Thymus (tissue), 11 donors: ENCODE measurements at regions not wholly inside any gene's neighbourhood (a gene's known extent, or its start where the extent isn't known, plus 50 kb on each side); places are given as distances from the start of the nearest gene placed in this dataset.

Experiments used
- DNase-seq, 9 donors: peaks; one replicate each; pipeline ENCODE4 v3.0.0-alpha.2; 2013; ENCODE audit warnings: low spot score in 9 of 9, low read depth in 6 of 9, missing footprints in 1 of 9
- H3K27ac ChIP-seq, 2 donors: one replicate each; pipeline ENCODE4 v1.5.1; 2013; ENCODE audit warnings: control low read depth in 1 of 2, low read depth in 1 of 2, low read length in 1 of 2, mild to moderate bottlenecking in 1 of 2, moderate library complexity in 1 of 2
- H3K27me3 ChIP-seq, 2 donors: one replicate each; pipeline ENCODE4 v1.5.1; 2013; ENCODE audit warnings: low read length in 1 of 2; ENCODE audit not compliant: control insufficient read depth in 2 of 2, insufficient read depth in 1 of 2
- H3K36me3 ChIP-seq, 2 donors: one replicate each; pipeline ENCODE4 v1.5.1; 2013; ENCODE audit warnings: low read length in 1 of 2, mild to moderate bottlenecking in 1 of 2, moderate library complexity in 1 of 2; ENCODE audit not compliant: control insufficient read depth in 2 of 2, insufficient read depth in 2 of 2
- H3K4me1 ChIP-seq, 2 donors: one replicate each; pipeline ENCODE4 v1.5.1; 2013; ENCODE audit warnings: low read length in 2 of 2; ENCODE audit not compliant: control insufficient read depth in 2 of 2, insufficient read depth in 2 of 2
- H3K4me3 ChIP-seq, 2 donors: one replicate each; pipeline ENCODE4 v1.5.1; 2013; ENCODE audit warnings: low read length in 2 of 2, control low read depth in 1 of 2, mild to moderate bottlenecking in 1 of 2
- H3K9me3 ChIP-seq, 2 donors: one replicate each; pipeline ENCODE4 v1.5.1; 2013; ENCODE audit warnings: low read length in 1 of 2, mild to moderate bottlenecking in 1 of 2; ENCODE audit not compliant: control insufficient read depth in 2 of 2, insufficient read depth in 1 of 2
- WGBS: extraction: QIAGEN DNeasy Blood & Tissue Kit; methylation state at CpG from one replicate; pipeline ENCODE4 v1.1.7; 2013; 5-methylcytosine and 5-hydroxymethylcytosine counted together
- donor health status: healthy.

DNA sequence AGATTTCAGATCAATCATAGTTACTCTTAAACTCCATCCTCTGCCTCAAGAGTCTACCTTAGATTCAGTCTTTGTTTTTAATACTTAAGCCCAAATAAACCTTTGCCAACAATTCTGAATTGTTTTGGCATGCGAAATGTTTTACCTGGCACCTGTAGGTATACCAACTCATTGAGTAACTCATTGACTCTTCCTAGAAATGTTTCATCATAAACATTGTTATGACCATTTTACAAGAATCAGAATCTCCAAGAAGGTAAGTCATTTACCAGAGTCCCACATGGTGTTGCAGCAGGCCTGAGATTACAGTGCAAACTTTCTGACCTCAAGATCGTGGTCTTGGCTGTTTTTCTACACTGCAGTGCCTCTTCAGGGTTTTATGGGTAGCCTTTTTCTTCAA lies 750.4 kb downstream of the BRINP1 start:
- Histone ChIP-seq H3K9me3 (no peaks in the 10 kb centered on the region), H3K4me3 (no peak overlapping the region), H3K4me1 (no peaks in the 10 kb centered on the region), H3K27me3 (no peaks in the 10 kb centered on the region), H3K27ac (no peak overlapping the region), H3K36me3 (no peaks in the 10 kb centered on the region)
- 86% methylated on average over 2 of the region's 2 CpGs for WGBS
- DNase-seq, result no peak

DNA sequence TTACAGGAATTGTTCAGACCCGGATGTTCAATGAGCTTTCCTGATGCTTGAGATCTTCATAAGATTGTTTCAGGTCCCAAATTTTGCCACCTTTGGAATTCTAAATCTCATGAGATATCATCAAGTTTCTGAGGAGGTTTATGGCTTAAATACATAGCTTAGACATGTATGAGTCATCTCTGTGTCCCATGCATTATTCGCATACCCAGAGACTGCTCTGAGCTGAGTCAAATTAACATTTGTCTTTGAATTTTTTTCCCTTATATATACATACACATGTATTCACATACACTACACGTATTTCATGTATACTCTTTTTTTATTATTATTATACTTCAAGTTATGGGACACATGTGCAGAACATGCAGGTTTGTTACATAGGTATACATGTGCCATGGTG lies 744.6 kb downstream of the BRINP1 start:
- no peaks in the 10 kb centered on the region for H3K9me3 ChIP-seq
- H3K36me3 ChIP-seq, result no peaks in the 10 kb centered on the region
- no peak for DNase-seq
- no peaks in the 10 kb centered on the region for H3K4me1 ChIP-seq
- H3K4me3 ChIP-seq, result no peak overlapping the region
- WGBS, result 89% methylated on average over 3 of the region's 3 CpGs
- H3K27me3 ChIP-seq, result no peaks in the 10 kb centered on the region
- no peak overlapping the region for H3K27ac ChIP-seq

DNA sequence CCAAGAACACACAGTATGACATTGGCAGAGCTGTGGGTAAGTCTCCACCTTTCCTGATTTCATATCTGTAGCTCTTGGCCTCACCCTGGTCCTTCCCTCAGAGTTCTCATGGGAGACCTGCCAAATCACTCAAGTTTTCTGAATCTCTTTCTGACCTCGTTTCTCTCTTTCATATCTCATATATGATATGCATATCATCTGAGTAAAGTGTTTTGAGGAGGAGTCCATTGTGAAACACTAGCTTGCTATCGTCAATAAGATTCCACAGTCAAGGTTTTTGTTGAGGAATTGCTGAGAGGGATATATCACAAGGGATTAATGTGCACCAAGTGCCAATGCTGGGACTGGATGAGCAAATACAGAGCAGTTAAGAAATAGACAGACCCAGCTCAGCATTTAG lies 739.2 kb downstream of the BRINP1 start:
- no peak overlapping the region for H3K27ac ChIP-seq
- no peak for DNase-seq
- no peak overlapping the region for H3K4me3 ChIP-seq
- H3K36me3 ChIP-seq, result no peaks in the 10 kb centered on the region
- H3K4me1 ChIP-seq, result no peaks in the 10 kb centered on the region
- 71% methylated on average over 2 of the region's 2 CpGs for WGBS
- no peaks in the 10 kb centered on the region for H3K27me3 ChIP-seq
- no peaks in the 10 kb centered on the region for H3K9me3 ChIP-seq

DNA sequence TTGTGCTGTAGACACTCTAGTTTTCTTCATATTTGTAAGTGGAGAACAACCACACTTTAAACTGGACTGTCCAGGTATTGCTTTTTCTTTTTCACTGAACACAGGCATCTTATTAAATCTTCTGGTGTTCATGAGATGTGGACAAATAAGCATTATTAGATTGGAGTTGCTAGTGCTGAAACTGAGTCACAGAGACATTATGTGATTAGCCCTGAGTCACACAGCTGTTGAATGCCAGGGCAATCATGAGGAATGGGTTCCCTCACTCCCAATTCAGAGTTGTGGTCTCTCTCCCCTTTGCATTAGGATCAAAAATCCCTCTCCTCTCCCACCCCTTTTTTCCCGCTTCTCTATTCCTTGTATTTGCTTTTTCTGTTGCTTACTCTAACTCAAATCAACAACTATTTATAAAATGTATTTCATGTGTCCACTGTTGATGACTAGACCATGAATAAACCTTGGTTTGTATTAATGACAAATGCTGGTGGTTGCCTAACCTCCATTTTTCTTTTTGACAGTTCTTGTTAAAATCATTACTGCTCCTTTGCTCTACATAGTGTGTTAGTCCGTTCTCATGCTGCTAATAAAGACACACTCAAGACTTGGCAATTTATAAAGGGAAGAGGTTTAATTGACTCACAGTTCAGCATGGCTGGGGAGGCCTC lies 738.2 kb downstream of the BRINP1 start:
- Histone ChIP-seq H3K27ac (no peak overlapping the region), H3K4me3 (no peak overlapping the region), H3K27me3 (no peaks in the 10 kb centered on the region), H3K4me1 (no peaks in the 10 kb centered on the region), H3K36me3 (no peaks in the 10 kb centered on the region), H3K9me3 (no peaks in the 10 kb centered on the region)
- DNase-seq, result no peak
- 89% methylated on average over 2 of the region's 2 CpGs for WGBS

DNA sequence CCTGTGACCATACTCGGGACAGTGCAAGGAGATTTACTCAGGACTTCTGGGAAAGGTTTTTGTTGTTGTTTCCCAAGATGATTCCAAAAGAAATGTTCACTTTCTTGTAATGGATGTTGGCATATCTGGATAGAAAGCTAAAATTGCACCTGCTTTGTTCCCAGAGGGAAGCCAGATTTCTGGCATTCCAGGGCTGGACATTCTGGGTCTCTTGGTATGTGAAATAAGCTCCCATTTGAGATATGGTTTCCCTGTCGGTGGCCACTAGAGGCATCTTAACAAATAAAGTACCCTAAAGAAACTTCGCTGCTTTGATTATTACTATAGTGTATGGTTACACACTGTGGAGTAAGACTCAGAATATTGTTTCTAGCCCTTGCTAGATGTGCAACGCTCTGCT lies 737.3 kb downstream of the BRINP1 start:
- no peaks in the 10 kb centered on the region for H3K27me3 ChIP-seq
- WGBS, result 85% methylated on average over 4 of the region's 4 CpGs
- no peak overlapping the region for H3K4me3 ChIP-seq
- no peaks in the 10 kb centered on the region for H3K4me1 ChIP-seq
- H3K9me3 ChIP-seq, result no peaks in the 10 kb centered on the region
- no peak overlapping the region for H3K27ac ChIP-seq
- no peaks in the 10 kb centered on the region for H3K36me3 ChIP-seq
- DNase-seq, result no peak

DNA sequence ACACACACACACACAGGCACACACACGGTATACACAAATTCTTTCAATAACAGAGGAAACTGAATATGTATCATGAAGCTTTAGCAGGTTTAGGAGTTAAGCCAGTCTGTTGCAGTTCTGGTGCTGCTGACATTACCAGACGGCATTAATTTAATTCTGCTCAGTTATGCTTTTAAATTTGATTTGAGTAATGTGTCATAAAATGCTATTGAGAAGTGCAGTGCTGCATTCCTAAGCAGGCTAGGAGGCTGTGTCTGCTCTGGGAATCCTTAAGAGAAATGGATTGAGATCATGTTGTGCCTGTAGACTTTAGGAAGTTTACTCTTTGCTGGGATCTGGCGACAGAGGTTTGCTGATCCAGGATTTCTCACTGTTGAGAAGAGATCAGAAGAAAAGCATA lies 733.8 kb downstream of the BRINP1 start:
- H3K9me3 ChIP-seq, result peaks cover 1 to 2% of the 10 kb centered on the region in 2 donors
- no peaks in the 10 kb centered on the region for H3K36me3 ChIP-seq
- no peak overlapping the region for H3K27ac ChIP-seq
- WGBS, result 86% methylated on average over 3 of the region's 3 CpGs
- no peak for DNase-seq
- no peaks in the 10 kb centered on the region for H3K4me1 ChIP-seq
- H3K4me3 ChIP-seq, result no peak overlapping the region
- no peaks in the 10 kb centered on the region for H3K27me3 ChIP-seq

DNA sequence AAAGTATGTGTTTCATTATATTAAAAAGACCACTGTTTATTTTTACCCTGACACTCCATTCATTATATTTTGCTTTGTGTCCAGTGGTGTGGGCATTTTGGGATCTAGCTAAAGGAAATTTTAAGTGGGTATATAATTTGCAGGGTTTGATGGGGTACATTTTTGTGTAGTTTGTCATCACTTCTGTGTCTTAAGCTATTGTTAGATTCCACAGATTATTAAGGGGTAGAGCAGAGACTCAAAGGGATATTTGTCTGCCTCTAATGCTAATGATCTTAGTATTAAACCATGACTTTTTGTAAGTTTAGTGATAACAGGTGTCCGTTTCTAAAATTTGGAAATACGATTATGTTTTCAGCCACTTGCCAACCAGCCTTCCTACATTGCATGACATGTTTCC lies 731.6 kb downstream of the BRINP1 start:
- H3K4me3 ChIP-seq, result no peak overlapping the region
- no peaks in the 10 kb centered on the region for H3K36me3 ChIP-seq
- no peak for DNase-seq
- H3K9me3 ChIP-seq, result peaks cover 1 to 3% of the 10 kb centered on the region in 2 donors
- 94% methylated on average over 2 of the region's 2 CpGs for whole genome bisulfite sequencing
- no peaks in the 10 kb centered on the region for H3K4me1 ChIP-seq
- H3K27ac ChIP-seq, result no peak overlapping the region
- H3K27me3 ChIP-seq, result no peaks in the 10 kb centered on the region

DNA sequence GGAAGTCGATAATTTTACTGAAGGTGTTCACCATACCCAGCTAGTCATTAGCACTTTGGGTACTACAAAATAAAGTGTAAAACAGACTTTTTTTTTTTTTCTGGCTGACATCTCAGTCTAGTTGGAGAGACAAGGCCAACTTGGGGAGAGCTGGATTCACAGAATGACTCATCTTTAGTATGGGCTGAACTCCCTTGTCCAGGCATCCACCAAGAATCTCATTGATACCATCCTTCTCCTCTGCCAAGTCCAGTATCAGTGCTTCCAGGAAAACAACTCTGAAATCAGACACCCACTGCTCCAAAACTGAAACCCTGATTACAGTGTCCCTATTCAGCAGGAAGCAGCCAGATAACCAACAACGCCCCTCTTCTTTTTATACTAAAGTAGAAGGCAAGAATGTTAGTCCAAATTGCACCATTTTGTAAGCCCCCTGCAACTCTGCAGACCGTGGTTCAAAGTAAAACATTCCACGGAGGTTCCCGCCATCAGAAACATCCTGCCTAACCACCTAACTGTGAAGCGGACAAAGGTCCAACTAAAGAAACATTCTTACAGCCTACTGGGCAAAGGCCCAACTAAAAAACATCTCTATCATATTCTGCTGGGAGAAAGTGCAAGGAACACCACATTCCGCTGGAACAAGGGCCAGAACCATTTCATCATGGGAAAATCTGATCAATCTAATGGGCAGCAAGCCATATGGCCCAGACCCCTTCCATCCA lies 728.2 kb downstream of the BRINP1 start:
- Histone ChIP-seq H3K27me3 (no peaks in the 10 kb centered on the region), H3K36me3 (no peaks in the 10 kb centered on the region), H3K9me3 (peaks cover 1 to 6% of the 10 kb centered on the region in 2 donors), H3K4me1 (no peaks in the 10 kb centered on the region), H3K27ac (no peak overlapping the region), H3K4me3 (no peak overlapping the region)
- no peak for DNase-seq
- 87% methylated on average over 7 of the region's 7 CpGs for WGBS

DNA sequence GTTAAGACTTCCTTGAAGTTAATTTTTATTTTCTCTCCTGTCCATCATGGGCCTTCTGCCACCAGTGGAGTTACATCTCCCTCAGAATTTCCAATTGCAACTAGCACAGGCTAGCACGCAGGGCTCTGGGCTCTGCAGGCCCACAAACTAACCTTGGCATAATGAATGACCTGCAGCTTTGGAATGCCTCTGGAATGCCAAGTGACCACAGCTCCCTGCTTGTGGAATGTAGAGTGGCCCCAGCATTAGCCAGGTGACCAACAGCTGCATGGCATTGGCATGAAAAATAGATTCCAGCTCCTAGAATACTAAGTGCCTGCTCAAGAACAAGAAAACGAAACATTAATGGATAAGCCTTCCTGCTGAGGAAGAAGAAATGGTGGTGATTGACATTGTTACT lies 726.1 kb downstream of the BRINP1 start:
- H3K36me3 ChIP-seq, result no peaks in the 10 kb centered on the region
- H3K4me1 ChIP-seq, result no peaks in the 10 kb centered on the region
- H3K27ac ChIP-seq, result no peak overlapping the region
- H3K4me3 ChIP-seq, result no peak overlapping the region
- H3K27me3 ChIP-seq, result no peaks in the 10 kb centered on the region
- DNase-seq, result no peak
- peaks cover 0 to 6% of the 10 kb centered on the region in 2 donors for H3K9me3 ChIP-seq
- WGBS, result 70% methylated on average over 2 of the region's 2 CpGs
